GM23338 (cell line): ENCODE measurements at regions not wholly inside any gene's neighbourhood (a gene's known extent, or its start where the extent isn't known, plus 50 kb on each side); places are given as distances from the start of the nearest gene placed in this dataset.

Experiments
- ATAC-seq: fragments of 200-7000 bp; cut with Tn5 transposase; 3 replicates; pipeline ENCODE4 v1.9.1; 2020
- DNase-seq: peaks from one replicate; pipeline ENCODE4 v3.0.0-alpha.2; 2015; ENCODE audit warnings: low spot score
- H2AFZ ChIP-seq: fragments of 200-600 bp; sonication (generic); 2 replicates; pipeline ENCODE4 v1.8.0; 2016; ENCODE audit warnings: antibody characterized with exemption, mild to moderate bottlenecking, moderate library complexity
- H3F3A ChIP-seq: fragments of 200-600 bp; sonication (generic); replicated peaks from 2 replicates; pipeline ENCODE4 v1.8.0; 2017; ENCODE audit warnings: antibody characterized with exemption, mixed run types, low read depth
- H3K27ac ChIP-seq: fragments of 200-600 bp; sonication (generic); 2 replicates; pipeline ENCODE4 v1.6.1; 2016; ENCODE audit warnings: low read depth
- H3K27me3 ChIP-seq: fragments of 200-600 bp; sonication (generic); 2 replicates; pipeline ENCODE4 v1.8.0; 2016; ENCODE audit warnings: mild to moderate bottlenecking, mixed run types, moderate library complexity; ENCODE audit not compliant: insufficient read depth
- H3K36me3 ChIP-seq: fragments of 200-600 bp; sonication (generic); 2 replicates; pipeline ENCODE4 v1.8.0; 2016; ENCODE audit warnings: mild to moderate bottlenecking; ENCODE audit not compliant: insufficient read depth
- H3K4me1 ChIP-seq: fragments of 200-600 bp; sonication (generic); 2 replicates; pipeline ENCODE4 v1.8.0; 2016; ENCODE audit warnings: mild to moderate bottlenecking, moderate library complexity; ENCODE audit not compliant: insufficient read depth
- H3K4me2 ChIP-seq: fragments of 200-600 bp; sonication (generic); 2 replicates; pipeline ENCODE4 v1.7.1; 2017; ENCODE audit warnings: mixed run types
- H3K4me3 ChIP-seq: fragments of 200-600 bp; sonication (generic); 2 replicates; pipeline ENCODE4 v1.6.1; 2016; ENCODE audit warnings: mixed run types
- H3K79me2 ChIP-seq: fragments of 200-600 bp; sonication (generic); replicated peaks from 2 replicates; pipeline ENCODE4 v1.8.0; 2017; ENCODE audit warnings: mild to moderate bottlenecking; ENCODE audit not compliant: insufficient read depth
- H3K9me2 ChIP-seq: fragments of 200-600 bp; sonication (generic); 2 replicates; pipeline ENCODE4 v1.8.0; 2017; ENCODE audit not compliant: insufficient read depth
- H4K20me1 ChIP-seq: fragments of 200-600 bp; sonication (generic); replicated peaks from 2 replicates; pipeline ENCODE4 v1.8.0; 2017; ENCODE audit warnings: mild to moderate bottlenecking; ENCODE audit not compliant: insufficient read depth
- H3K27ac Mint-ChIP-seq: 2 replicates; pipeline ENCODE4 v1.8.0; 2020; ENCODE audit warnings: inconsistent platforms, mild to moderate bottlenecking, moderate library complexity, mixed read lengths
- H3K27me3 Mint-ChIP-seq: 3 replicates; pipeline ENCODE4 v1.8.0; 2022; ENCODE audit warnings: low read depth, mild to moderate bottlenecking, moderate library complexity, mixed read lengths, inconsistent platforms; ENCODE audit not compliant: insufficient read depth, poor library complexity
- H3K36me3 Mint-ChIP-seq: 3 replicates; pipeline ENCODE4 v1.8.0; 2021; ENCODE audit warnings: low read depth, mild to moderate bottlenecking, inconsistent platforms, moderate library complexity, mixed read lengths
- H3K4me1 Mint-ChIP-seq: 3 replicates; pipeline ENCODE4 v1.8.0; 2020; ENCODE audit warnings: mild to moderate bottlenecking, inconsistent platforms, mixed read lengths
- H3K4me3 Mint-ChIP-seq: 3 replicates; pipeline ENCODE4 v1.8.0; 2021; ENCODE audit warnings: moderate library complexity, mild to moderate bottlenecking, inconsistent platforms, mixed read lengths
- H3K9me3 Mint-ChIP-seq: 3 replicates; pipeline ENCODE4 v1.8.0; 2020; ENCODE audit warnings: moderate library complexity, mild to moderate bottlenecking, inconsistent platforms, mixed read lengths
- CREB1 ChIP-seq: fragments of 250-450 bp; sonication (Bioruptor Pico); IDR thresholded peaks from 2 replicates; pipeline ENCODE4 v1.5.0; 2020; ENCODE audit warnings: low read depth, mild to moderate bottlenecking, moderate library complexity
- CTCF ChIP-seq, 2 experiments: fragments of 200-600 bp in 1 of 2; sonication (generic) in 1 of 2; conservative IDR thresholded peaks; 2 replicates each; pipeline versions ENCODE4 v1.5.1 to v1.6.1; 2016 to 2017; ENCODE audit warnings: antibody characterized with exemption in 2 of 2, low read depth in 2 of 2, mild to moderate bottlenecking in 2 of 2, moderate library complexity in 1 of 2
- ETS1 ChIP-seq: IDR thresholded peaks from 2 replicates; pipeline ENCODE4 v1.6.1; 2016; ENCODE audit warnings: antibody characterized with exemption
- EZH2 ChIP-seq: fragments of 200-600 bp; sonication (generic); IDR thresholded peaks from one replicate; pipeline ENCODE4 v1.8.0; 2017; ENCODE audit warnings: antibody characterized with exemption, mild to moderate bottlenecking, low read depth; ENCODE audit not compliant: unreplicated experiment
- EZH2phosphoT487 ChIP-seq: fragments of 200-600 bp; sonication (generic); IDR thresholded peaks from one replicate; pipeline ENCODE4 v1.8.1; 2018; ENCODE audit warnings: antibody characterized with exemption; ENCODE audit not compliant: unreplicated experiment
- JUNB ChIP-seq: IDR thresholded peaks from one replicate; pipeline ENCODE4 v1.6.1; 2016; ENCODE audit warnings: antibody characterized with exemption; ENCODE audit not compliant: unreplicated experiment
- NANOG ChIP-seq: IDR thresholded peaks from 2 replicates; pipeline ENCODE4 v1.6.1; 2016; ENCODE audit warnings: antibody characterized with exemption, borderline replicate concordance
- POLR2AphosphoS5 ChIP-seq: IDR thresholded peaks from 2 replicates; pipeline ENCODE4 v1.6.1; 2016; ENCODE audit warnings: antibody characterized with exemption, low read depth
- REST ChIP-seq: IDR thresholded peaks from one replicate; pipeline ENCODE4 v1.6.1; 2018; ENCODE audit warnings: antibody characterized with exemption; ENCODE audit not compliant: unreplicated experiment
- STAT1 ChIP-seq: IDR thresholded peaks from one replicate; pipeline ENCODE4 v1.6.1; 2016; ENCODE audit warnings: antibody characterized with exemption; ENCODE audit not compliant: unreplicated experiment
- ZNF331 ChIP-seq: fragments of 250-450 bp; sonication (Bioruptor Pico); IDR thresholded peaks from 2 replicates; pipeline ENCODE4 v1.5.0; 2020; ENCODE audit warnings: low read depth, mild to moderate bottlenecking, moderate library complexity
- ZNF462 ChIP-seq: fragments of 250-450 bp; sonication (Bioruptor Pico); IDR thresholded peaks from 2 replicates; pipeline ENCODE4 v1.5.0; 2020; ENCODE audit warnings: mild to moderate bottlenecking, moderate library complexity

GRCh38 chr3:191721990-191722389 lies 261.0 kb downstream of the PYDC2 start (continued):
- no peak for TF ChIP-seq REST
- no peak for TF ChIP-seq CTCF (conservative IDR thresholded peaks at IDR 0.05; ENCODE audit: low read depth in 2 of 2)
- no peak for TF ChIP-seq ETS1
- no peak for TF ChIP-seq JUNB

GRCh38 chr3:191727338-191727737 lies 266.4 kb downstream of the PYDC2 start:
- H3K27ac Mint-ChIP-seq = no peak overlapping the region
- no peak overlapping the region for H2AFZ ChIP-seq
- H3K79me2 ChIP-seq = no peaks in the 10 kb centered on the region
- no peaks in the 10 kb centered on the region for H3K9me2 ChIP-seq
- no peak for TF ChIP-seq ZNF331 (CRISPR knock-in tag)
- TF ChIP-seq STAT1 = no peak
- TF ChIP-seq EZH2phosphoT487 = no peak
- TF ChIP-seq JUNB = no peak
- TF ChIP-seq CREB1 = no peak
- no peak for TF ChIP-seq POLR2AphosphoS5
- no peak for TF ChIP-seq ZNF462 (CRISPR knock-in tag)
- TF ChIP-seq NANOG = no peak
- TF ChIP-seq ETS1 = no peak
- no peak for TF ChIP-seq EZH2
- no peak for ATAC-seq
- no peaks in the 10 kb centered on the region for H3K27me3 ChIP-seq
- no peaks in the 10 kb centered on the region for H3K4me1 Mint-ChIP-seq
- no peaks in the 10 kb centered on the region for H3F3A ChIP-seq
- no peaks in the 10 kb centered on the region for H3K9me3 Mint-ChIP-seq
- no peak for DNase-seq
- H3K27me3 Mint-ChIP-seq = no peaks in the 10 kb centered on the region
- no peaks in the 10 kb centered on the region for H4K20me1 ChIP-seq
- H3K4me2 ChIP-seq = no peak overlapping the region
- H3K4me3 ChIP-seq = no peak overlapping the region
- H3K4me3 Mint-ChIP-seq = no peak overlapping the region
- H3K36me3 ChIP-seq = no peaks in the 10 kb centered on the region
- H3K36me3 Mint-ChIP-seq = no peaks in the 10 kb centered on the region
- H3K27ac ChIP-seq = no peak overlapping the region
- H3K4me1 ChIP-seq = no peaks in the 10 kb centered on the region
